NCI-H2029 treated with DMSO at 0.1 percent for 48 hours (cell line): ENCODE measurements at regions not wholly inside any gene's neighbourhood (a gene's known extent, or its start where the extent isn't known, plus 50 kb on each side); places are given as distances from the start of the nearest gene placed in this dataset.

Experiments
- DNase-seq: peaks from one replicate; lab custom pipeline; 2025; lab: John Stamatoyannopoulos, UW

- DNase-seq = no peak
Measured at GRCh38 chr11:80520507-80520887, 1079.7 kb upstream of the TENM4 start.

GRCh38 chr11:80519596-80520506 is 1079.0 kb upstream of the TENM4 start:
- DNase-seq = no peak

- no peak for DNase-seq
Measured at GRCh38 chr11:80517701-80518100, 1076.9 kb upstream of the TENM4 start.

GRCh38 chr11:80515097-80515496 is 1074.3 kb upstream of the TENM4 start:
- DNase-seq = no peak

- no peak for DNase-seq
Measured at GRCh38 chr11:80512491-80512890, 1071.7 kb upstream of the TENM4 start.

GRCh38 chr11:80505771-80506170 is 1064.9 kb upstream of the TENM4 start:
- no peak for DNase-seq

- DNase-seq = no peak
Measured at GRCh38 chr11:80503990-80504389, 1063.2 kb upstream of the TENM4 start.

GRCh38 chr11:80502511-80502910 is 1061.7 kb upstream of the TENM4 start:
- DNase-seq = no peak

GRCh38 chr11:80495116-80495515 is 1054.3 kb upstream of the TENM4 start:
- no peak for DNase-seq

GRCh38 chr11:80487952-80488351 is 1047.1 kb upstream of the TENM4 start:
- no peak for DNase-seq

GRCh38 chr11:80486678-80487077 is 1045.8 kb upstream of the TENM4 start:
- DNase-seq = no peak

GRCh38 chr11:80477178-80477577 is 1036.3 kb upstream of the TENM4 start:
- no peak for DNase-seq

GRCh38 chr11:80473562-80473961 is 1032.7 kb upstream of the TENM4 start:
- DNase-seq = no peak

- DNase-seq = no peak
Measured at GRCh38 chr11:80469871-80470270, 1029.0 kb upstream of the TENM4 start.

GRCh38 chr11:80466570-80466969 is 1025.7 kb upstream of the TENM4 start:
- DNase-seq = no peak

GRCh38 chr11:80462211-80462610 is 1021.4 kb upstream of the TENM4 start:
- no peak for DNase-seq

GRCh38 chr11:80458376-80458775 is 1017.5 kb upstream of the TENM4 start:
- no peak for DNase-seq

GRCh38 chr11:80457823-80458222 is 1017.0 kb upstream of the TENM4 start:
- DNase-seq = no peak

- no peak for DNase-seq
Measured at GRCh38 chr11:80455818-80456217, 1015.0 kb upstream of the TENM4 start.

- no peak for DNase-seq
Measured at GRCh38 chr11:80451105-80451504, 1010.3 kb upstream of the TENM4 start.

GRCh38 chr11:80448709-80449108 is 1007.9 kb upstream of the TENM4 start:
- DNase-seq = no peak

GRCh38 chr11:80443177-80443576 is 1002.3 kb upstream of the TENM4 start:
- no peak for DNase-seq

- DNase-seq = no peak
Measured at GRCh38 chr11:80441821-80442220, 1001.0 kb upstream of the TENM4 start.

- no peak for DNase-seq
Measured at GRCh38 chr11:80440835-80441234, 1000.0 kb upstream of the TENM4 start.
